HG03135 (cell line): ENCODE measurements at regions not wholly inside any gene's neighbourhood (a gene's known extent, or its start where the extent isn't known, plus 50 kb on each side); places are given as distances from the start of the nearest gene placed in this dataset.
"Not testable (repeated sequence)": the region's sequence is repeated elsewhere in the genome, so short reads cannot be mapped to it uniquely, and the experiment has no call there.

Experiments
- ATAC-seq: cut with Tn5 transposase; IDR thresholded peaks from one replicate; pipeline ENCODE4 v1.9.1; 2021; ENCODE audit warnings: mild to moderate bottlenecking, moderate library complexity; ENCODE audit not compliant: unreplicated experiment

- no peak for ATAC-seq
Measured at GRCh38 chr4:127446427-127446885, 186.3 kb upstream of the INTU start.

GRCh38 chr4:127448986-127449385, 183.8 kb upstream of the INTU start:
- ATAC-seq = no peak

- ATAC-seq = no peak
Measured at GRCh38 chr4:127449449-127449848, 183.3 kb upstream of the INTU start.

GRCh38 chr4:127450276-127450675, 182.5 kb upstream of the INTU start:
- ATAC-seq = no peak

- ATAC-seq = no peak
Measured at GRCh38 chr4:127463883-127464282, 168.9 kb upstream of the INTU start.

GRCh38 chr4:127469542-127469941, 163.2 kb upstream of the INTU start:
- no peak for ATAC-seq

GRCh38 chr4:127469959-127470809, 162.6 kb upstream of the INTU start:
- no peak for ATAC-seq

- ATAC-seq = not testable (repeated sequence)
Measured at GRCh38 chr4:127478271-127478670, 154.5 kb upstream of the INTU start.

- no peak for ATAC-seq
Measured at GRCh38 chr4:127479031-127479622, 153.6 kb upstream of the INTU start.

- ATAC-seq = no peak
Measured at GRCh38 chr4:127482049-127482448, 150.7 kb upstream of the INTU start.

GRCh38 chr4:127484117-127484516, 148.6 kb upstream of the INTU start:
- ATAC-seq = no peak

- ATAC-seq = no peak
Measured at GRCh38 chr4:127486248-127486647, 146.5 kb upstream of the INTU start.

GRCh38 chr4:127491571-127491970, 141.2 kb upstream of the INTU start:
- ATAC-seq = no peak

- ATAC-seq = not testable (repeated sequence)
Measured at GRCh38 chr4:127496875-127497274, 135.9 kb upstream of the INTU start.

GRCh38 chr4:127498366-127498765, 134.4 kb upstream of the INTU start:
- no peak for ATAC-seq

GRCh38 chr4:127500242-127500641, 132.5 kb upstream of the INTU start:
- ATAC-seq = no peak

GRCh38 chr4:127501103-127501502, 131.7 kb upstream of the INTU start:
- ATAC-seq = no peak

- no peak for ATAC-seq
Measured at GRCh38 chr4:127503111-127503510, 129.6 kb upstream of the INTU start.

- no peak for ATAC-seq
Measured at GRCh38 chr4:127505203-127505602, 127.6 kb upstream of the INTU start.

GRCh38 chr4:127506283-127506682, 126.5 kb upstream of the INTU start:
- no peak for ATAC-seq

- ATAC-seq = no peak
Measured at GRCh38 chr4:127509155-127509554, 123.6 kb upstream of the INTU start.

- not testable (repeated sequence) for ATAC-seq
Measured at GRCh38 chr4:127512672-127513071, 120.1 kb upstream of the INTU start.
